Mononuclear cell (primary cell): ENCODE measurements at regions not wholly inside any gene's neighbourhood (a gene's known extent, or its start where the extent isn't known, plus 50 kb on each side); places are given as distances from the start of the nearest gene placed in this dataset.
"Not testable (repeated sequence)": the region's sequence is repeated elsewhere in the genome, so short reads cannot be mapped to it uniquely, and the experiment has no call there.

Experiments used
- H3K27me3 ChIP-seq: 2 replicates; pipeline ENCODE4 v1.6.0; 2011; ENCODE audit warnings: low read length, control low read depth; ENCODE audit not compliant: insufficient read depth
- H3K4me1 ChIP-seq: 2 replicates; pipeline ENCODE4 v1.5.1; 2011; ENCODE audit warnings: mild to moderate bottlenecking, low read length, control low read depth; ENCODE audit not compliant: insufficient read depth
- H3K4me3 ChIP-seq: 2 replicates; pipeline ENCODE4 v1.5.1; 2011; ENCODE audit warnings: mild to moderate bottlenecking, low read length, moderate library complexity
- H3K9me3 ChIP-seq: 2 replicates; pipeline ENCODE4 v1.5.1; 2011; ENCODE audit warnings: low read depth, mild to moderate bottlenecking, control low read depth, low read length

- no peaks in the 10 kb centered on the region for H3K27me3 ChIP-seq
- no peaks in the 10 kb centered on the region for H3K9me3 ChIP-seq
- H3K4me1 ChIP-seq, result no peaks in the 10 kb centered on the region
- H3K4me3 ChIP-seq, result no peak overlapping the region
Observed at GRCh38 chr4:12612876-12613275, 871.3 kb downstream of the RAB28 start.

- not testable (repeated sequence) for H3K4me3 ChIP-seq, H3K27me3 ChIP-seq, H3K9me3 ChIP-seq, H3K4me1 ChIP-seq
Observed at GRCh38 chr4:12609212-12609875, 874.8 kb downstream of the RAB28 start.

- H3K4me3 ChIP-seq, result no peak overlapping the region
- no peaks in the 10 kb centered on the region for H3K27me3 ChIP-seq
- no peaks in the 10 kb centered on the region for H3K4me1 ChIP-seq
- no peaks in the 10 kb centered on the region for H3K9me3 ChIP-seq
Observed at GRCh38 chr4:12595986-12596385, 888.2 kb downstream of the RAB28 start.

DNA sequence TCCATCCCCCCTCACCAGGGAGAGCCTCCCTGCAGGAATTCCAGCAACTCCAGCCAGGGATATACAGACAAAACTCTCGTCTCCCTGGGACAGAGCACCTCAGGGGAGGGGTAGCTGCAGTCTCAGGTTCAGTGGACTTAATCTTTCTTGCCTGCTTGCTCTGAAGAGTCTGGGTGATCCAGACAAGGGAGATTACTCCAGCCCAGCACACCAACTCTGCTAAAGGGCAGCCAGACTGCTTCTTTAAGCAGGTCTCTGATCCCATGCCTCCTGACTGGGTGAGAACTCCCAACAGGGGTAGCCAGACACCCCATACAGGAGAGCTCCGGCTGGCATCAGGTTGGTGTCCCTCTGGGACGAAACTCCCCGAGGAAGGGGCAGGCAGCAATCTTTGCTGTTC lies 888.7 kb downstream of the RAB28 start:
- no peaks in the 10 kb centered on the region for H3K9me3 ChIP-seq
- H3K4me3 ChIP-seq, result no peak overlapping the region
- no peaks in the 10 kb centered on the region for H3K27me3 ChIP-seq
- no peaks in the 10 kb centered on the region for H3K4me1 ChIP-seq

GRCh38 chr4:12588582-12588981 lies 895.6 kb downstream of the RAB28 start:
- Histone ChIP-seq H3K4me3 (no peak overlapping the region), H3K9me3 (no peaks in the 10 kb centered on the region), H3K27me3 (no peaks in the 10 kb centered on the region), H3K4me1 (no peaks in the 10 kb centered on the region)

DNA sequence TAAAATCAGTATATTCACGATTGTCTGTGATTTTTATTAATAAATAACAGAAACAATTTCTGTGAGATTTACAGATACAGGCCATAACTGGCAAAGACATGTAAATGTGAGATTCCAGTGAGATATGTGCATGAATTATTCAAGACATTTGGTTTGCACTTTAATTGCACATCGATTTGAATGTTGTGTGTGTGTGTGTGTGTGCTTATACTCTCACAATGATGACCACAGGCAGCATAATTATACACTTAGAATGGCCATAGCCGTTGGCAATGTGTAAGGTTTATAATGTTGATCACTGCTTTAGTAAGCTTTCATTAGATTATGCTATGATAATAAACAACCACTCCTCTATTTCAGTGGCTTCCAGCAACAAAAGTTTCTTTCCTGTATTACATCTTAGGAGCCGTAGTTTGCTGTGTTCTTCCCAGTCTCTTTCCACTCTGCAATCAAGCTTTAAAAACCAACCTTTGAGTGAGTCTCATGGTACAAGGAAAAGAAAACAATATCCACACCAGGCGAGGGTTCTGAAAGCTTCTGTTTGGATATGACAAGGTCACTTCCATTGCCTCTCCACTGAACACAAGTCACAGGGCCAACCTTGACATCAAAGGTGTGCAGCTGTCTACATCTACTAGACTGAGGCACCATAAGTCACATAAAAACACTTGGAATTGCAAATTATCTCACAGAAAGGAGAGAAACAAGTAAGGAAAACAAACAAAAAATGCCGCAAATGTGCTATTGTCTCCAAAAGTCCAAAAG lies 897.7 kb downstream of the RAB28 start:
- no peaks in the 10 kb centered on the region for H3K9me3 ChIP-seq
- no peaks in the 10 kb centered on the region for H3K27me3 ChIP-seq
- H3K4me1 ChIP-seq, result no peaks in the 10 kb centered on the region
- H3K4me3 ChIP-seq, result no peak overlapping the region

DNA sequence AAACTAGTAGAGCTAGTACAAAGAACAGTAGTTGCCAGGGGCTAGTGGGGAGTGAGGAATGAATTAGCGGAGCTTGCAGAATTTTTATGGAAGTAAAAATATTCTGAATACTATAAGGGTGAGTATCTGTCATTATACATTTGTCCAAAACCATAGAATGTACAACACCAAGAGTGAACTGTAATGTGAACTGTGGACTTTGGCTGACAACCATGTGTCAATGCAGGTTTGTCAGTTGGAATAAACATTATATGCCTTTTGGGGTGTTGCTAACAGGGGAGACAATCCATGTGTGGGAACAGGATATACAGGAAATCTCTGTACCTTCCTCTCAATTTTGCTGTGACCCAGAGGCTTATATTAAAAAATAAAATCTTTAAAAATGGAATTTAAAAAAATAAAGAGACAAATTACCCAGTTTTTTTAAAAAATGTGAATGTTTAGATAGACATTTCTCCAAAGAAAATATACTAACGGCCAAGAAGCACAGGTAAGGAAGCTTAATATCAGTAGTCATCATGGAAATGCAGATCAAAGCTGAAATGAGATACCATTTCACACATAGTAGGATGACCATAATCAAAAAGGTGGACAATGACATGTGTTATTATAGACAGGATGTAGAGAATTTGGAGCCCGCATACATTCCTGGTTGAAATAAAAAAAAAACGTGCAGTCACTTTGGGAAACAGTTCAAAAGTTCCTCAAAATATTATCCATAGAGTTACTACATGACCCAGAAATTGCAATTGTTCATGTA lies 899.8 kb downstream of the RAB28 start:
- H3K27me3 ChIP-seq, result no peaks in the 10 kb centered on the region
- H3K4me3 ChIP-seq, result no peak overlapping the region

DNA sequence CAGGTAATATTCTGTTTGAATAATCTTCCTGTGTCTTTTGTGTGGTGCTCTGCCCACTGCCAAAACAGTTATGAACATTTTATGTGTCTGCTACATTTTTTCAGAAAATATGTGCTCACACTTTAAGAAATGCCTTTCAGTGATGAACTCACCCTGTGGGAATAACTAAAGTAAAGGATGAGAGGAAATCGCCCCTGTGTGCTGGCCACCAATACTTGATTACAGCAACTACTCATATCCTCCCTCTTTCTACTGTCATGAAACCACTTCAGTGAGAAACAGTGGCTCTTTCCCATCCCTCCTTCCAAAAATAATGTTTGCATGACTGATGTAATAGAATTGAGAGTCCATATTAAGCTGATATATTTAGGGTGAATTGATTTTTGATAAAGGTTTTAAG lies 900.9 kb downstream of the RAB28 start:
- Histone ChIP-seq H3K4me1 (no peaks in the 10 kb centered on the region), H3K4me3 (no peak overlapping the region), H3K27me3 (no peaks in the 10 kb centered on the region), H3K9me3 (no peaks in the 10 kb centered on the region)

More for the DNA sequence above, 899.8 kb downstream of the RAB28 start:
- Histone ChIP-seq H3K4me1 (no peaks in the 10 kb centered on the region), H3K9me3 (no peaks in the 10 kb centered on the region)

GRCh38 chr4:12580787-12581186 lies 903.4 kb downstream of the RAB28 start:
- H3K9me3 ChIP-seq, result no peaks in the 10 kb centered on the region
- no peak overlapping the region for H3K4me3 ChIP-seq
- no peaks in the 10 kb centered on the region for H3K27me3 ChIP-seq
- no peaks in the 10 kb centered on the region for H3K4me1 ChIP-seq

GRCh38 chr4:12579172-12579571 lies 905.0 kb downstream of the RAB28 start:
- Histone ChIP-seq H3K4me1 (no peaks in the 10 kb centered on the region), H3K27me3 (no peaks in the 10 kb centered on the region), H3K4me3 (no peak overlapping the region), H3K9me3 (no peaks in the 10 kb centered on the region)

GRCh38 chr4:12576409-12576808 lies 907.7 kb downstream of the RAB28 start:
- no peak overlapping the region for H3K4me3 ChIP-seq
- H3K27me3 ChIP-seq, result no peaks in the 10 kb centered on the region
- H3K9me3 ChIP-seq, result no peaks in the 10 kb centered on the region
- no peaks in the 10 kb centered on the region for H3K4me1 ChIP-seq

GRCh38 chr4:12573716-12574115 lies 910.4 kb downstream of the RAB28 start:
- no peaks in the 10 kb centered on the region for H3K27me3 ChIP-seq
- no peak overlapping the region for H3K4me3 ChIP-seq
- no peaks in the 10 kb centered on the region for H3K9me3 ChIP-seq
- H3K4me1 ChIP-seq, result no peaks in the 10 kb centered on the region

GRCh38 chr4:12562476-12563140 lies 921.5 kb downstream of the RAB28 start:
- H3K27me3 ChIP-seq, result no peaks in the 10 kb centered on the region
- no peak overlapping the region for H3K4me3 ChIP-seq
- no peaks in the 10 kb centered on the region for H3K9me3 ChIP-seq
- no peaks in the 10 kb centered on the region for H3K4me1 ChIP-seq

- no peak overlapping the region for H3K4me3 ChIP-seq
- no peaks in the 10 kb centered on the region for H3K9me3 ChIP-seq
- no peaks in the 10 kb centered on the region for H3K4me1 ChIP-seq
- H3K27me3 ChIP-seq, result no peaks in the 10 kb centered on the region
Observed at GRCh38 chr4:12562021-12562420, 922.1 kb downstream of the RAB28 start.

DNA sequence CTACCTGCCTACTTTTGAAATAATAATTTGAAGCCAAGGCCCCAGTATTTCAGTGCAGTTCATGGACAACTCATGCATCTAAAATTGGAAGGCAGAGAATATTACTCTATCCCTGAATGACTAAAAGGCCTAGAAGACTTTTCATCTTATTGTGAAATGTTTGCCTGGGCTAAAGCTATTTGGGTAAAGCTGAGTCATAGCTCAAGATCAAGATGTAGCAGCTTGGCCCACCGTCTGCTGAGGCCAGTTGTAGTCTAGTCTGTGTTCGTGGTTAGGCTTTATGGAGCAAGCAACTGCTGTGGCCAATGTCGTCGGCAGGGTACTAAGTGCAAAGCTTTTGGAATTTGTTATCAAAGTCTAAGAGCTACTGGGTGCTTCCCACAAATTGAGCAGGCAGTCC lies 929.1 kb downstream of the RAB28 start:
- H3K9me3 ChIP-seq, result peaks cover 3% of the 10 kb centered on the region
- no peaks in the 10 kb centered on the region for H3K27me3 ChIP-seq
- H3K4me3 ChIP-seq, result no peak overlapping the region
- H3K4me1 ChIP-seq, result no peaks in the 10 kb centered on the region
